Mesenteric fat pad (tissue), 1 donor: ENCODE measurements at regions not wholly inside any gene's neighbourhood (a gene's known extent, or its start where the extent isn't known, plus 50 kb on each side); places are given as distances from the start of the nearest gene placed in this dataset.

Experiments
- DNase-seq: peaks from one replicate; pipeline ENCODE4 v3.0.0-alpha.2; 2020; ENCODE audit warnings: low spot score
- donor health status: DM: yes; HTN: yes; CAD: no.

DNA sequence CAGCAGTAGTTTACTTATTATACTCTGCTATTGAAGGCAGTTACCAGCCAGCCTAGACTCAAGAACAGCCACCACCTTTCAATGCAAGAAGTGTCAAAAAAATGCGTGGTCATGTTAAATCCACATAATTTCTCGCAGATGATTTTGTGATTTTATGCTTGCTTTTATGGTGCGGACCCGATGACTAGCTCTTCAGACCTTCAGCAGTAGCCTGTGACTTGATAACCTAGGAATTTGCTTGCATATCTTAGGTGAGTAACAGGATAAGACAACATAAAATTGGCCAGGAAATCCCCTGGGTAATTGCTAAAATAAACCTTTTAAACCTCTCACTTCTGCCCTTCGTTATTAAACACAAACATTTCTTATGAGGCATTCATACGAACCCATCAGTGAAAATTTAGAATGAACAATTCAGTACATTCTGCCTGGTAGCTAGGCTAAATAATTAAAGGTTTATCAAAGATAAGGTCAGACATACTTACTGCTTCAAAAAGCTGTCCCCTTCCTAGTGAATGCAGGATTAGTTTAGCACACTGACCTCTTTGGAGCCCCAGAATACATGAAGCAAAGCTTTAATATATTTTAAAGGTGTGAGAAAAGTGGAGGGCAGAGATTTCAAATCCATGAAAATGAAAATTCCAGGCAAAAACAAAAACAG is 798.8 kb downstream of the OTOL1 start:
- DNase-seq: no peak

DNA sequence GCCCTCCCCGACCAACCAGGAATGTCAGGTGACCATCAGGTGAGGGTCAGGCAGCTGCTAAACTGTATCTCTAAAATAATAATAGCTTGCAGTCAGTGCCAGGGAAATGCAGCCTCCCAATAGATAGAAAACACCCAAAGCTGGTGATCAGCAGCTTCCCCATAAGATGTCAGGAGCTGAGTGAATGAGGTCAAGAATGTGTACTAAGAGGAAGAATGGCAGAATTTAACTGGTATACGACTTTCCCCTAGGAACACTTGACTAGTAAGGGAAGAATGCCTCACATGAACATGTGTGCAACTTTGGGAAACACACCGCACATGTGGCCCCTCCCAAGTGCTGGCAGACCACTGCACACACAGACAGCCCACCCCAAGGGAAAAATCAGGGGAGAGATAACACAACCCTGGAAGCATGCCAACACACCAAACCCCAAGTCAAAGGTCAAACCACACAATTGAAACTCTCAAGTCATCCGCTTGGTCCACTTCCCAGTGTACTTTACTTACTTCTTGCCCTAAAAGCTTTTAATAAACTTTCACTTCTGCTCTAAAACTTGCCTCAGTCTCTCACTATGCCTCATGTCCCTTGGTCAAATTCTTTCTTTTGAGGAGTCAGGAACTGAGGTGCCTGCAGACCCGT is 806.5 kb downstream of the OTOL1 start:
- DNase-seq: no peak

DNA sequence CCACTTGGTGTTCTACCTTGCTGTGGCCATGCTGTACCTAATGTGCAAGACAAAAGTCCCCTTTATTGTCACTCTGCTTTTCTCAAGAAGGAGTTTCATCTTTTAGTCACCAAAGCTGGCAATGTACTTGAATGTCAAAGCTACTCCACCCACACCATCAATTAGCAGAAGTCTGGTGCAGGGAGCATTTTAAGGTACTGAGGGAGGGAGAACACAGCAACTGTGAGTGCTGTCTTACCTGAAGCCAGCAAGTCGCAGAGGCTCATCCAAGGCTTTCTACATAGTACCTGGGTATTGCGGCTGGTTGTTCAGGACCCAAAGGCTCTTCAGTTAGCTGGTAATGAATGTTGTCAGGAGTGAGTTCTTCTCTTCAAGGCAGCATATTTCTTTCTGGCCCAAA is 820.4 kb downstream of the OTOL1 start:
- DNase-seq: no peak

DNA sequence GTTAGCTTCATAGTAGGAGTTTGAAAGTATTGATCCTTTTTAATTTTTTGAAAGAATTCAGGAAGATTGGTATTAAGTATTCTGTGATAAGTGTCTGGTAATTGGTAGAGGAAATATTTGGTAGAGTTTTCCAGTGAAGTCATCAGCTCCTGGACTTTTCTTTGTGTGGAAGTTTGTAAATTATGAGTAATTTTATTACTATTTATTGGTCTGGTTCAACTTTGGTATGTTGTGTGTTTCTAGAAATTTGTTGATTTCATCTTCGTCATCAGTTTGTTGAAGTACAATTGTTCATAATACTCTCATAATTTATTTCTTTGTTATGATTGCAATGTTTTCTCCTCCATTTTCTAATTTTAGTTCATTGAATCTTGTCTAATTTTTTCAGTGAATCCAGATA is 832.0 kb downstream of the OTOL1 start:
- DNase-seq: no peak

DNA sequence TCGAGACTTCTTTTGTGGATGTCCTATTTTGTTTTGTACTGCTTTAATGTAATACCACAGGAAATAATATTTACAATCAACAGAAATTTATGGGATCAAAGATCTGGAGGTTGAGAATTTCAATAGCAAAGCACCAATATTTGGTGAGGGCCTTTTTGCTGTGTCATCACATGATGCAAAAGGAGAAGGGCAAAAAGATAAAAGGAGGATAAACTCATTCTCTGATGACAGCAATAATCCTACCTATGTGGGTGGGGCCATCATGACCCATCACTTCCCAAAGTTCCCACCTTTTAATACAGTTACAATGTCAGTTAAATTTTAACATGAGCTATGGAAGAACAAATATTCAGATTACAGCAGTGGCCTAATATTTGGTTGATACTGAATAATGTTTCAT is 832.9 kb downstream of the OTOL1 start:
- DNase-seq: no peak

DNA sequence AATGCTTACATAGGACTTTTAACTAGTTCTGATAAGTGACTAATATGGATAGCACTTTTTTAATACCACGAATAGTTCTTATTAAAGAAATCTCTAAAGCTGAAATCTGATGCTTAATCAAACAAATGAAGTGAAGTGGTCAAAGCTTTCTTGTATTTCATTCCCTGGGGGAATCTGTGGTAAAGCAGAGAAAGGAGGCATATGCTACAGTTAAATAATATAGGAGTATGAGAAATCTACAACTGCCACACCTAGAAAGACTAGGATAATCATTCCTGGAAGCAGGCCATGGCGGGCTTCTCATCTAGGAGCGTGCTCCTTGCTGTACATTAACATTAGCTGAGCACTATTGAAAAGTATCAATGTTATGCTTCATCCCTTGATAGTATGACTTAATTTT is 835.7 kb downstream of the OTOL1 start:
- DNase-seq: no peak

DNA sequence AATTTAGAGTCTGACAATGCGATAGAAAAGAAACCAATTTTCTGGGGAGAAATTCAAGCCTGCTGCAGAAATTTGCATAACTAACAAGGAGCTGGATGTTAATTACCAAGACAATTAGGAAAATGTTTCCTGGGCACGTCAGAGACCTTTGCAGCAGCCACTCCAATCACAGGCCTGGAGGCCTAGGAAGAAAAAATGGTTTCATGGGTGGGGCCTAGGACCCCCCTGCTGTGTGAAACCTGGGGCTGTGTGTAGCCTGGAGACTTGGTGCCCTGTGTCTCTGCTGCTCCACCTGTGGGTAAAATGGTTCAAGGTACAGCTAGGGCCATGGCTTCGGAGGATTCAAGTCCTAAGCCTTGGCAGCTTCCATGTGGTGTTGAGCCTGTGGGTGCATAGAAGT is 837.9 kb downstream of the OTOL1 start:
- DNase-seq: no peak

DNA sequence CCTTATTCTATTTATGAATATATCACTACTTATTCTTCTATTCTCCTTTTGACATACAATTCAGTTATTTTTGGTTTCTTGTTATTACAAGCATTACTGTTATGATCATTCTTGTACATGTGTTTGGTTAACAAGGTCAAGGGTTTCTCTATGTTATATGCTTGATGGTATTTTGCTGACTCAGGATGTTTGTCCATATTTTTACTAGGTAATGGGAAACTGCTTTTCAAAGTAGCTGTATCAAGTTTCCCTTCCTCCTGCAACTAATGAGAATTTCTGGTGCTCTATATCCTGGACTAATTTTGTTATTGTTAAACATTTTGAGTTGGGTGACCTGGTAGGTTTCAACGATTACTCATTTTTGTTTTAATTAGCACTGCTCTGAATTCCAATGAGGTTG is 841.0 kb downstream of the OTOL1 start:
- no peak for DNase-seq

DNA sequence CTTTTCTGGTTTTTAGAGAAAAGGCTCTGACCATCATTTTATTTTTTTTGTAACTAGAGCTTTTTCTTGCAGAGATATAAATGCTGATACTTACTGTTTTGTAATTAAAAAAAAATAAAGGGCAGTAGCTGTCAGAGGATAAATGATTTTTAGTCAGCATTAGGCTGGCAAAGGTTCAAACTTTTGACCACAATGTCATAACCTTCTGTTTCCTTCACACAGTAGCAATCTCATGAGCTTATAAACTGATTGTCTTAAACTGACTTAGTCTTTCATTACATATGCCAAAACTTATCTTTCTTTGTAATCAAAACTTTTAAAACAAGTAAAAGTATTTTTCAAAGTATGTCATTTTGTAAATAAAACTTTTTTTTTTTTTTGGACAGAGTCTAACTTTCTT is 841.9 kb downstream of the OTOL1 start:
- DNase-seq: no peak

DNA sequence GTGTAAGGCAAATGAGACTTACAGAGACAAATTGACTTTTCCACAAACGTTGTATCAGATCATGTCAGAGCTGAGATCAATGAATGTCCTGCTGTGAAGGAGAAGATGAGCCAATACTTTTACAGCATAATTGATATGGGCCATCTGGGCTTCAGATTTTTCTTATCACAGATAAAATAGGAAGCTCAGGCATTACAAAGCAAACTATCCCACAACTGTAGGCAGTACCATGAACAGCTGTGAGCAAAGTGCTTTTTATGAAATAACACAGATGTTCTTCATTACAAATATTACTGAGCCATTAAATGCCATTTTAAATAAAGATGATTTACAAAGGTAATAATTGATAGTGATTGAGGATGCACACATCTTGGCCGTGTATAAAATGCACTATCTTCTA is 852.3 kb downstream of the OTOL1 start:
- no peak for DNase-seq

DNA sequence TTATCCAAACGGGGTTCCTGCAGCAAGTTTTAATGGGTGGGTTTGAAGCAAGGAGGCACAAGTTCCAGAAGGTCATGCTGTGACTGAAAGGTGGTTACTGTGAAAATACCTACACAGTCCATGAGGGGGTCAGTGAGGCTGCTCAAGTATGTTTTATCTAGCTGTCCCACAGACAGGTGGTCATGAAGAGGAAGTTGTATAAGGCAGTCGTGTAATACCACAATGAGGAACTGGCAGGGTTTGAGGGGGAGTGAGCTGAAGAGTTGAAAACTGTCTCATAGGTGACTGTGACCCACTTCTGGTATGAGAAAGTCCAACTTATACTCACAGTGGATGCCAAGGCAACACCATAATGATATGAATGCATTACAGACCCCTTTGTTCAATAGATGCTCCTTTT is 856.8 kb downstream of the OTOL1 start:
- DNase-seq: no peak

DNA sequence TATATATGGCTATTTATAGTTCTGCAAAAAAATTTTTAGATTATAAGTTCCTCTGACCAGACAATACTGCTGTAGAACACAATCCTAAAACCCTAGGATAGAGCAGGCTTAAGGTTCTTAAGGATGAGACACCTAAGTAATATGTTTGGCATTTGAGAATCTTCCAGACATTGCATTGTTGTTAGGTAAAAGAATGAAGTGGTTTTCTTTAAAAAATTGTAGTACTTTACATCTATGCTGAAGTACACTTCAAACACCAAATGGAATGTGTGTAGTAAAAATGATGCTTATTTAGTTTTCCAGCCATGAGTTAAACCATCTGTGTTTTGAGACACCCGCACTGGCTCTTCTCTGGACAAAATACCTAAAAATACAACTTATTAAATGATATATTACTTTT is 857.7 kb downstream of the OTOL1 start:
- DNase-seq: no peak

DNA sequence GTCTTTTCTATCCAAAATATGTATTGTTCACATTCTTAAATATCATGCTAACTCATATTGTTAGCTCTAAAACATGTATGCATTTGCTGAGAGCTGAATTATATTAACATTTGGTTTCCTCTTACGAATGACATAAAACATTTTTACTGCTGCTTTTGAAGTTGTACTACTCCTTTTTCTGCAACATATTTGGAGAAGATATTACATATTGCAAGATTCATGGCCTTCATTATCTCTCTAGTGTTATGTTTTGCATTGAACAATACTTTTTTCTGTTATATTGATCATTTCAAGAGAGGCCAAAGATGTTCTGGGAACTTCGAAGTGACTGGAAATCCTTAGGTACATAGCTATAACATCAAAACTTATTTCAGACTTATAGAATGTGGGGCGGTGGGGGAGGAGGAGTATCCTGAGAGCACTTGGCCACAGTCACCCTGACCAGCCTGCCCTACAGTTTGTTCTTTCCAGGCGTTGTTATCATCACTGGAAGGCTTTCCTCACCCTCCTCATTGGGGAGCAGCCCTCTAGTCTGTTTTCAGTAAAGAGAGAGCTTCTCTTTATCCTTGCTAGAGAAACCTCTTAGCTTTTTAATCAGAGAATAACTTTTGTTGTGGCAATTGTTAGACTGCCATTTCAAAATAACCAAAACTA is 868.6 kb downstream of the OTOL1 start:
- no peak for DNase-seq

DNA sequence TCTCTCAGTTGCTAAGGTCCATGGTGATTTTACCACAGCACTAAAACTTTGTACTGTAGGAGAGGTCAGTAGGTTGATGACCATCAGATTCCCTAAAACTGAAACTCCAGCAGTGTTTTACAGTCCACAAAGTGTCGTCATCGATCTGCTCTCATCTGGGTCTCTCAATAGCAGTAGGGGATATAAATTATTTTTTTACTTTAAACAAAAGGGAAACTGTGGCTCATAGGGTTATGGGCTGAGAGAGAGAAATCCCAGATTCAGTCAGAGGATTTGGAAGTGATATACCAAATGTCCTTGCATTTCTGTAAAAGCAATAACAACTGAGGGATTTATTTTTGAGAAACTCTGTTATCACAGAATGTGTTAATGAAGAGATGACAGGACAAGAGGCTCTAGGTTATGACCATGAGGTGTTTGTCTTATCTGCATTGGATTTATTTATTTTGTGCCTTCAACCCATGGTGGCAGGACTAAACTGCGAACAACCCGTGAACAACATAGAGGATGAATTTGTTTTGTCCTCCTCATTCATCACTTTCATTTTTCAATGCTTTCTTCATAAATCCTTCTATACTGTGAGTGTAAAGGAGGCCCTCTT is 869.7 kb downstream of the OTOL1 start:
- no peak for DNase-seq

DNA sequence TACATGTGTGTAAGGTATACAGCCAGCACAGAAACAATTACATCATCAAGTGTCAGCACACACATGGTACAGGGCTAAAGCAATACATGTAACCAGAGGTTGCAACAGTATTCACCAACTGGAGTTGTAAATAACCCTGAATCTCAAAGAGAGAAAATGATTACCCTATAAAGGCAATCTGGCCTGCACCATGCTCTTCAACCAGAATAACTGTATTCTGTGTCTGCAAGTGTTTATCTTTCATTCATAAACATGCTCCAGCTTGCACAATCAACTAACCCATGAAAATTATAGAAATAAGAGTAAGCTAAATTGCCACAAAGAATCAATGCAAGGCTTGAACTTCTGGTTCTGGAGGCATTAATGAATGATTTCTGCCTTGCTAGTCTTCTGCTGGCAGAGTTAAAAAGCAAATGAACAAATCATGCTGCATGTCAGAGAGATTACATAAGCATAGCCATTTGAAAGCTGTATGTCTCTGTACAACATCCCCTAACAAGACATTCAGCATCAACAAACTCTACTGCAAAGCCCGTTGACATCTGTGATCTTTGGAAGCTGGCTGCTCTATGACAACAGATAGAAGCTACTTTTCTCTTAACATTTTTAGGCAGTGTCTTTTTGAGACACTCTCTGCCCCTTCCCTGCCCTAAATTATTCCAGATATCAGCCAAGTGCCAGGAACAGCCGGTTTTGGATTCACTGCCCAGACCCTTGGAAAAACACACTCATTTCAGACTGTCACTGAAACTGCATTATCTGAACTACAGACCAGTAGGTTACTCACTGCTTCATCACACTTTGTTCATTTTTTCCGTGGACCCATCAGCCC is 871.0 kb downstream of the OTOL1 start:
- DNase-seq: no peak

DNA sequence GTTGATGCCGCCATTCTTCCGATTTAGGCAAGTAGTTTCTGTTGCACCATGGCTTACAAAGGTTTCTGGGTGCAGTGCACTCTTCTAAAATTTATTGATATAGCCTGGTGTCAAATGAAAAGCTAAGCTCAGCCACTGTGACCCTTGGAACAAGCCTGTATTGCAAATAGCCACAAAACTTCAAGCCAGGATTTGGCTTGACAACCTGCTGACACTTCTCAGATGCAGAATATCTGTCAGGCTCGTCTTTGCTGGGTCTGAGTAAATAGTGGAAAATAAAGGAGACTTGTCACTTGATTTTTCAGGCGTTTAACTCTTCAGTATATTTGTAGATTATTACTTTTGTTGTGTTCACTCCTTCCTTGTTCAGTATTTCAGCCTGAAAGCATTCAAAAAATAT is 871.8 kb downstream of the OTOL1 start:
- no peak for DNase-seq

DNA sequence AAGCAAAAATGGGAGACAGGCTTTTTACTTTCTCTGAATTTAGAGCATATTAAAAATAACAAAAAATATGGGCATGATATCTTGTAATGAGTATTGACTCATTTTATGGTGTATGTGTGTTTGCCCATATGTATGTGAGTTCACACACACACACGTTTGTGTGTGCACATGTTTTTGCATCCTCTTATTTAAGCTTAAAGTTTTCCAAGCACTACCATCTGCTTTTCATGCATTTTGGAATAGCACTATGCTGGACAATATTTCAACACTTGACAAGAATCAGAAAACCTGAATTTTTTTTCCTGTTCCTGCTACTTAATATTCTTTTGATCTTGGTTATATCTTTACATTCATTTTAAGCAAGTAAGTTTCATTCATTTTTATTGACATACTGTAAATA is 872.7 kb downstream of the OTOL1 start:
- no peak for DNase-seq

DNA sequence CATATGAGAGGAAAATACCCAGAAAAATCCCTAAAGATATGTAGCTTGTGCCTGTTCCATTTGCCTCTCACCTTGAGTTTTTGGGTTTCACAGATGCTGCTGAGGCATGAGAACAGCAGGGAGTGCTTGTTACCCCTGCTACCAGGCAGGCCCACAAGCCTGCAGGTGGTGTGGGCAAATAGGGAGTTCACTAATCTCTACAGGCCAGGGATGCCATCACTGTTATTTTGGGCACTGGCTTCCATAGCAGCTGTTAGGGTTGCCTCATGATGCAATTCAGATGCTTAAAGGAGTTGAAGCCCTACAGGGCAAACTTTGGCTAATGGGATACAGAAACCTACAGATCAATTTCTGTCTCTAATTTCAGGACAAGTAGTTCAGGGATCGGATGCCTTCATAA is 873.5 kb downstream of the OTOL1 start:
- no peak for DNase-seq

DNA sequence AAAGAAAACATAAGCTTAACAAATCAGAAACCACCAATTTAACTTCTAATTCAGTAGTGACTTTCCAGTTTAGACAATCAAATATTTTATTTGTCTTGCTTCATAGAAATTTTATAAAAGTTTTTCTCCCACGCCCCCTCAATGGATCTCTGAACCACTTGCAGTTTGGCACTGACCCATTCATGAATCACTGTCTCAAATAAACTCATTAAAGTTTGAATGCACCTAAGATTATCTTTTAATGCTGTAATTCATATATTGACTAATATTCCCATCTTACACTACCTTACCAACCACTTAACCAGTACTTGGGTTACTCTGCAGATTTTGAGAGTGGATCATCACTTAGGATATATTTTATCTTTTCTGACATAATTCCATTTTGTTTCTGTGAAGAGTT is 880.2 kb downstream of the OTOL1 start:
- no peak for DNase-seq

DNA sequence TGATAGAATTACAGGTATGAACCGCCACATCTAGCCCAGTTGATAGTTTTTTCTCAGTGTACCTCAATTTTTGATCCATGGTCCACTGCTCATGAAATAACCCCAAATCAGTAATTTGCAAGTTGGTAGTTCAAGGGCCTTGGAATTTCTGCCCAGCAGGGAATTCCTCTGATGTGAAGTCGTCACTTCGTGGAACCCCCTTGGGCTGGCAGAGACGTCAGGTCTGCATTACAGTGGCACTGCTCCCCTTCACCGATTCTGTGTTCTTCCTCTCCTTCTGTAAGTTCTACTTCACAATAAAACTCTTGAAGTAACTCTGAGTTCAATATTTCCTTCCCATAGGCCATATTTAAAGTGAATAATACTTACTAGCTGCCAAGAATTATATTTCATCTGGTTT is 881.0 kb downstream of the OTOL1 start:
- no peak for DNase-seq

DNA sequence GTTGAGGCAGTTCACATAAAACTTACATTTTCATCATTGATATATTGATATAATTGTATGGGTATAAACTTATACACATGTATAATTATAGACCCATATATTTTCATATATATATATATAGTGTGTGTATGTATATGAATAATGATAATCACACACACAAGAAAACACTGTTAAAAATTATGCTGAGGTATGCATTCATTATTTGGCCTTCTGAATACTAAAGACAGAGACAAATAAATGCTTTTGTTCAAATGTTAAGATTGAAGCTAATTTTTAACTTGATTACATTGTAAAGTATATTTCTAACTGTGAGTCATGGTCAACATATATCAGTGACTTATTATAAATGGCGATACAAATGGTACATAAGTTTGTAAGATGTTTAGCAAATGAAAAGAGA is 888.8 kb downstream of the OTOL1 start:
- DNase-seq: no peak

DNA sequence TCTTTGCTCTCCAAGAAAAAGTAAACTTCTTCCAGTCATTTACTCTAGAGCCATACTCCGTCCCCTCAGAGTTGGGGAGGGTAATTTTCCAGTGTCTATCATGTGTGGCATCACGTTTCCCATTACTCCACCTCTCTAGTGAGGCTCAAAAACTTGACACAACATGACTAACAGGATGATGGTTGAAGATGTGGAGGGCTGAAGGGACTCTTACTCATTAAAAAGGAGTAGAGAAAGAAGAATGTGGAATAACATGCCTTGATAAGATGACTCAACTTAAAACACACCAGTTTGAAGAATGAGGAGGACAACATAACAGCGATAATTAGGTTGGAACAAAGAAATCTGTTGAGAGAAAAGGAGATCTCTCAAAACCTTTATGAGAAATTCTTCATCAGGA is 894.3 kb downstream of the OTOL1 start:
- no peak for DNase-seq
